Smooth muscle cell (in vitro differentiated cells): ENCODE measurements at regions not wholly inside any gene's neighbourhood (a gene's known extent, or its start where the extent isn't known, plus 50 kb on each side); places are given as distances from the start of the nearest gene placed in this dataset.

Source experiments
- DNase-seq: peaks from one replicate; lab custom pipeline; 2025; ENCODE audit not compliant: unreplicated experiment; lab: John Stamatoyannopoulos, UW
- H2AFZ ChIP-seq: fragments of 200-600 bp; sonication (generic); 2 replicates; pipeline ENCODE4 v1.6.0; 2016; ENCODE audit warnings: antibody characterized with exemption, low read depth, mild to moderate bottlenecking
- H3F3A ChIP-seq: fragments of 200-600 bp; sonication (generic); 2 replicates; pipeline ENCODE4 v1.6.0; 2017; ENCODE audit warnings: antibody characterized with exemption, low read depth
- H3K27ac ChIP-seq: fragments of 200-600 bp; sonication (generic); 2 replicates; pipeline ENCODE4 v1.5.1; 2016; ENCODE audit warnings: low read depth, mild to moderate bottlenecking
- H3K27me3 ChIP-seq: fragments of 200-600 bp; sonication (generic); 2 replicates; pipeline ENCODE4 v1.6.1; 2016; ENCODE audit warnings: low read depth, mild to moderate bottlenecking
- H3K36me3 ChIP-seq: fragments of 200-600 bp; sonication (generic); 2 replicates; pipeline ENCODE4 v1.5.1; 2016; ENCODE audit warnings: low read depth
- H3K4me1 ChIP-seq: fragments of 200-600 bp; sonication (generic); 2 replicates; pipeline ENCODE4 v1.5.1; 2016; ENCODE audit warnings: low read depth
- H3K4me2 ChIP-seq: fragments of 200-600 bp; sonication (generic); 2 replicates; pipeline ENCODE4 v1.6.0; 2016; ENCODE audit warnings: mild to moderate bottlenecking
- H3K4me3 ChIP-seq: fragments of 200-600 bp; sonication (generic); 2 replicates; pipeline ENCODE4 v1.5.1; 2016; ENCODE audit warnings: mild to moderate bottlenecking
- H3K79me2 ChIP-seq: fragments of 200-600 bp; sonication (generic); 2 replicates; pipeline ENCODE4 v1.6.0; 2016; ENCODE audit warnings: low read depth, mild to moderate bottlenecking
- H3K9ac ChIP-seq: fragments of 200-600 bp; sonication (generic); 2 replicates; pipeline ENCODE4 v1.6.0; 2016; ENCODE audit warnings: low read depth
- H3K9me3 ChIP-seq: fragments of 200-600 bp; sonication (generic); replicated peaks from 2 replicates; pipeline ENCODE4 v1.5.1; 2016; ENCODE audit warnings: low read depth
- H4K20me1 ChIP-seq: fragments of 200-600 bp; sonication (generic); 2 replicates; pipeline ENCODE4 v1.6.0; 2016; ENCODE audit warnings: low read depth
- CTCF ChIP-seq: fragments of 200-600 bp; sonication (generic); IDR thresholded peaks from 2 replicates; pipeline ENCODE4 v1.5.1; 2017; ENCODE audit warnings: borderline replicate concordance, mild to moderate bottlenecking, antibody characterized with exemption; ENCODE audit not compliant: insufficient read depth, poor library complexity, severe bottlenecking
- WGBS: methylation state at CpG from one replicate; pipeline ENCODE4 v1.1.7; 2016; ENCODE audit warnings: low lambda C conversion rate; 5-methylcytosine and 5-hydroxymethylcytosine counted together

GRCh38 chr19:31128291-31128690, 220.9 kb downstream of the TSHZ3 start:
- H2AFZ ChIP-seq = no peak overlapping the region

GRCh38 chr19:31127134-31127967, 221.9 kb downstream of the TSHZ3 start:
- Histone ChIP-seq H3K27ac (peak overlapping the region; percentile 100), H3K4me2 (peak overlapping the region; percentile 72), H3K9me3 (no peaks in the 10 kb centered on the region), H3K36me3 (no peaks in the 10 kb centered on the region), H4K20me1 (no peaks in the 10 kb centered on the region), H3F3A (peaks cover 10% of the 10 kb centered on the region), H3K4me3 (no peak overlapping the region), H3K79me2 (no peaks in the 10 kb centered on the region), H3K9ac (peak overlapping the region; percentile 97), H3K4me1 (no peaks in the 10 kb centered on the region), H3K27me3 (no peaks in the 10 kb centered on the region), H2AFZ (no peak overlapping the region)
- TF ChIP-seq CTCF = no peak
- peak; percentile 55 for DNase-seq
- WGBS = 37% methylated on average over 14 of the region's 14 CpGs

More at GRCh38 chr19:31128291-31128690, 220.9 kb downstream of the TSHZ3 start:
- Histone ChIP-seq H3K9ac (peak overlapping the region; percentile 97), H3F3A (peaks cover 10% of the 10 kb centered on the region), H3K36me3 (no peaks in the 10 kb centered on the region), H3K9me3 (no peaks in the 10 kb centered on the region), H3K4me3 (no peak overlapping the region), H3K27me3 (no peaks in the 10 kb centered on the region), H3K4me2 (peak overlapping the region; percentile 30), H3K4me1 (no peaks in the 10 kb centered on the region), H4K20me1 (no peaks in the 10 kb centered on the region), H3K79me2 (no peaks in the 10 kb centered on the region), H3K27ac (peak overlapping the region; percentile 100)
- DNase-seq = no peak
- no peak for TF ChIP-seq CTCF
- 92% methylated on average over 9 of the region's 9 CpGs for WGBS

- Histone ChIP-seq H3K4me3 (no peak overlapping the region), H3K4me1 (no peaks in the 10 kb centered on the region), H3F3A (peaks cover 10% of the 10 kb centered on the region), H3K27me3 (no peaks in the 10 kb centered on the region), H3K27ac (peak overlapping the region; percentile 100), H3K79me2 (no peaks in the 10 kb centered on the region), H3K4me2 (peak overlapping the region; percentile 72), H4K20me1 (no peaks in the 10 kb centered on the region), H2AFZ (no peak overlapping the region), H3K9me3 (no peaks in the 10 kb centered on the region), H3K36me3 (no peaks in the 10 kb centered on the region), H3K9ac (peak overlapping the region; percentile 97)
- no peak for DNase-seq
- no peak for TF ChIP-seq CTCF
- WGBS = 40% methylated on average over 6 of the region's 6 CpGs
Measured at GRCh38 chr19:31126236-31126635, 223.0 kb downstream of the TSHZ3 start.

GRCh38 chr19:31125071-31125470, 224.2 kb downstream of the TSHZ3 start:
- H3K79me2 ChIP-seq = no peaks in the 10 kb centered on the region
- peaks cover 10% of the 10 kb centered on the region for H3F3A ChIP-seq
- no peak overlapping the region for H3K4me3 ChIP-seq
- H3K36me3 ChIP-seq = no peaks in the 10 kb centered on the region
- no peak for DNase-seq
- no peaks in the 10 kb centered on the region for H3K9me3 ChIP-seq
- no peak overlapping the region for H3K9ac ChIP-seq
- 93% methylated on average over 5 of the region's 5 CpGs for WGBS
- no peaks in the 10 kb centered on the region for H4K20me1 ChIP-seq
- TF ChIP-seq CTCF = no peak
- H3K4me2 ChIP-seq = no peak overlapping the region
- no peaks in the 10 kb centered on the region for H3K27me3 ChIP-seq
- no peak overlapping the region for H3K27ac ChIP-seq
- no peak overlapping the region for H2AFZ ChIP-seq
- no peaks in the 10 kb centered on the region for H3K4me1 ChIP-seq
